ENCODE measurements at regions not wholly inside any gene's neighbourhood (a gene's known extent, or its start where the extent isn't known, plus 50 kb on each side); places are given as distances from the start of the nearest gene placed in this dataset.

GRCh38 chr7:114130866-114131265 is 212.1 kb upstream of the PPP1R3A start:
- DNase-seq (ENCODE audit: low read depth) = no peak

- DNase-seq (ENCODE audit: low read depth) = no peak
Measured at GRCh38 chr7:114128880-114129279, 210.1 kb upstream of the PPP1R3A start.

- DNase-seq (ENCODE audit: low read depth) = no peak
Measured at GRCh38 chr7:114126095-114126494, 207.3 kb upstream of the PPP1R3A start.

- no peak for DNase-seq (ENCODE audit: low read depth)
Measured at GRCh38 chr7:114112806-114113205, 194.0 kb upstream of the PPP1R3A start.

GRCh38 chr7:114110666-114111065 is 191.9 kb upstream of the PPP1R3A start:
- no peak for DNase-seq (ENCODE audit: low read depth)

GRCh38 chr7:114109721-114110120 is 190.9 kb upstream of the PPP1R3A start:
- no peak for DNase-seq (ENCODE audit: low read depth)

GRCh38 chr7:114109304-114109703 is 190.5 kb upstream of the PPP1R3A start:
- DNase-seq (ENCODE audit: low read depth) = no peak

- DNase-seq (ENCODE audit: low read depth) = no peak
Measured at GRCh38 chr7:114108510-114108909, 189.7 kb upstream of the PPP1R3A start.

GRCh38 chr7:114107522-114107921 is 188.7 kb upstream of the PPP1R3A start:
- DNase-seq (ENCODE audit: low read depth) = no peak

- no peak for DNase-seq (ENCODE audit: low read depth)
Measured at GRCh38 chr7:114104035-114104434, 185.2 kb upstream of the PPP1R3A start.

GRCh38 chr7:114102996-114103395 is 184.2 kb upstream of the PPP1R3A start:
- DNase-seq (ENCODE audit: low read depth) = no peak

GRCh38 chr7:114102131-114102530 is 183.3 kb upstream of the PPP1R3A start:
- DNase-seq (ENCODE audit: low read depth) = no peak

- peak; percentile 5 for DNase-seq (ENCODE audit: low read depth)
Measured at GRCh38 chr7:114100810-114101209, 182.0 kb upstream of the PPP1R3A start.

GRCh38 chr7:114099337-114099736 is 180.5 kb upstream of the PPP1R3A start:
- DNase-seq (ENCODE audit: low read depth) = no peak

GRCh38 chr7:114095885-114096284 is 177.1 kb upstream of the PPP1R3A start:
- no peak for DNase-seq (ENCODE audit: low read depth)

- DNase-seq (ENCODE audit: low read depth) = no peak
Measured at GRCh38 chr7:114088470-114088940, 169.7 kb upstream of the PPP1R3A start.

GRCh38 chr7:114087653-114088469 is 169.1 kb upstream of the PPP1R3A start:
- no peak for DNase-seq (ENCODE audit: low read depth)

- peak; percentile 28 for DNase-seq (ENCODE audit: low read depth)
Measured at GRCh38 chr7:114086914-114087652, 168.3 kb upstream of the PPP1R3A start.

GRCh38 chr7:114086537-114086913 is 167.7 kb upstream of the PPP1R3A start:
- DNase-seq (ENCODE audit: low read depth) = peak; percentile 17

- peak; percentile 77 for DNase-seq (ENCODE audit: low read depth)
Measured at GRCh38 chr7:114085592-114086501, 167.0 kb upstream of the PPP1R3A start.

- DNase-seq (ENCODE audit: low read depth) = no peak
Measured at GRCh38 chr7:114085313-114085591, 166.4 kb upstream of the PPP1R3A start.

All from HT1080 (cell line).